Chondrocyte (in vitro differentiated cells): ENCODE measurements at regions not wholly inside any gene's neighbourhood (a gene's known extent, or its start where the extent isn't known, plus 50 kb on each side); places are given as distances from the start of the nearest gene placed in this dataset.

Source experiments
- DNase-seq: peaks from one replicate; pipeline ENCODE4 v3.0.0; 2021; ENCODE audit warnings: mixed read lengths, low spot score
- H3K27ac Mint-ChIP-seq: one replicate; pipeline ENCODE4 v1.8.0; 2021; ENCODE audit warnings: mild to moderate bottlenecking, moderate library complexity, mixed read lengths; ENCODE audit not compliant: unreplicated experiment
- H3K27me3 Mint-ChIP-seq: 2 replicates; pipeline ENCODE4 v1.8.0; 2021; ENCODE audit warnings: low read depth, mixed read lengths
- H3K36me3 Mint-ChIP-seq: 2 replicates; pipeline ENCODE4 v1.8.0; 2021; ENCODE audit warnings: low read depth, mixed read lengths
- H3K4me1 Mint-ChIP-seq: 2 replicates; pipeline ENCODE4 v1.8.0; 2021; ENCODE audit warnings: low read depth, mild to moderate bottlenecking, mixed read lengths
- H3K4me3 Mint-ChIP-seq: one replicate; pipeline ENCODE4 v1.8.0; 2021; ENCODE audit warnings: mild to moderate bottlenecking, moderate library complexity, mixed read lengths; ENCODE audit not compliant: unreplicated experiment
- H3K9me3 Mint-ChIP-seq: 2 replicates; pipeline ENCODE4 v1.8.0; 2021; ENCODE audit warnings: low read depth, mixed read lengths
- CTCF ChIP-seq: fragments of 200-600 bp; sonication (generic); IDR thresholded peaks from 2 replicates; pipeline ENCODE4 v1.5.0; 2021; ENCODE audit warnings: antibody characterized with exemption, mild to moderate bottlenecking, moderate library complexity

- no peak overlapping the region for H3K27ac Mint-ChIP-seq
- peaks cover 25% of the 10 kb centered on the region for H3K4me1 Mint-ChIP-seq
- no peaks in the 10 kb centered on the region for H3K36me3 Mint-ChIP-seq
- no peaks in the 10 kb centered on the region for H3K9me3 Mint-ChIP-seq
- no peak for DNase-seq
- peaks cover 2% of the 10 kb centered on the region for H3K27me3 Mint-ChIP-seq
- no peak for TF ChIP-seq CTCF
- no peak overlapping the region for H3K4me3 Mint-ChIP-seq
These were observed 119.4 kb upstream of the ERCC6L2 start for GRCh38 chr9:95756101-95756500.

GRCh38 chr9:95755421-95755730 lies 120.1 kb upstream of the ERCC6L2 start:
- Mint-ChIP-seq H3K4me1 (peaks cover 21% of the 10 kb centered on the region), H3K27me3 (peaks cover 4% of the 10 kb centered on the region)

GRCh38 chr9:95754533-95755420 lies 120.7 kb upstream of the ERCC6L2 start:
- no peak overlapping the region for H3K4me3 Mint-ChIP-seq
- H3K9me3 Mint-ChIP-seq: no peaks in the 10 kb centered on the region
- H3K36me3 Mint-ChIP-seq: no peaks in the 10 kb centered on the region
- peaks cover 21% of the 10 kb centered on the region for H3K4me1 Mint-ChIP-seq
- H3K27me3 Mint-ChIP-seq: peaks cover 3% of the 10 kb centered on the region
- TF ChIP-seq CTCF: no peak
- H3K27ac Mint-ChIP-seq: no peak overlapping the region
- no peak for DNase-seq

More at GRCh38 chr9:95755421-95755730, 120.1 kb upstream of the ERCC6L2 start:
- TF ChIP-seq CTCF: no peak
- Mint-ChIP-seq H3K27ac (no peak overlapping the region), H3K36me3 (no peaks in the 10 kb centered on the region), H3K4me3 (no peak overlapping the region), H3K9me3 (no peaks in the 10 kb centered on the region)
- DNase-seq: no peak

GRCh38 chr9:95753762-95754465 lies 121.6 kb upstream of the ERCC6L2 start:
- H3K4me1 Mint-ChIP-seq: peaks cover 21% of the 10 kb centered on the region
- TF ChIP-seq CTCF: no peak
- no peaks in the 10 kb centered on the region for H3K9me3 Mint-ChIP-seq
- H3K27ac Mint-ChIP-seq: no peak overlapping the region
- no peak for DNase-seq
- no peak overlapping the region for H3K4me3 Mint-ChIP-seq
- no peaks in the 10 kb centered on the region for H3K36me3 Mint-ChIP-seq
- H3K27me3 Mint-ChIP-seq: peaks cover 2% of the 10 kb centered on the region

- no peak for TF ChIP-seq CTCF
- Mint-ChIP-seq H3K27ac (no peak overlapping the region), H3K27me3 (peaks cover 2% of the 10 kb centered on the region), H3K4me1 (peaks cover 18% of the 10 kb centered on the region), H3K4me3 (no peak overlapping the region), H3K9me3 (no peaks in the 10 kb centered on the region), H3K36me3 (no peaks in the 10 kb centered on the region)
- no peak for DNase-seq
These were observed 123.3 kb upstream of the ERCC6L2 start for GRCh38 chr9:95752129-95752731.
